Adipocyte (in vitro differentiated cells): ENCODE measurements at regions not wholly inside any gene's neighbourhood (a gene's known extent, or its start where the extent isn't known, plus 50 kb on each side); places are given as distances from the start of the nearest gene placed in this dataset.

ENCODE experiments used
- DNase-seq: peaks from one replicate; pipeline ENCODE4 v3.0.0-alpha.2; 2015; ENCODE audit warnings: low read depth
- H3K27me3 ChIP-seq: replicated peaks from 2 replicates; pipeline ENCODE4 v1.7.0; 2013; ENCODE audit warnings: mild to moderate bottlenecking, low read length, moderate library complexity; ENCODE audit not compliant: control insufficient read depth, insufficient read depth
- H3K36me3 ChIP-seq: 2 replicates; pipeline ENCODE4 v1.7.0; 2013; ENCODE audit warnings: low read length, mild to moderate bottlenecking, moderate library complexity; ENCODE audit not compliant: control insufficient read depth, insufficient read depth, severe bottlenecking
- H3K4me1 ChIP-seq: 2 replicates; pipeline ENCODE4 v1.7.0; 2013; ENCODE audit warnings: mild to moderate bottlenecking, low read length, moderate library complexity; ENCODE audit not compliant: control insufficient read depth, insufficient read depth
- H3K4me3 ChIP-seq: 2 replicates; pipeline ENCODE4 v1.7.0; 2013; ENCODE audit warnings: mild to moderate bottlenecking, low read length, moderate library complexity
- H3K9ac ChIP-seq: 2 replicates; pipeline ENCODE4 v1.7.0; 2013; ENCODE audit warnings: mild to moderate bottlenecking, low read length, moderate library complexity
- H3K9me3 ChIP-seq: 2 replicates; pipeline ENCODE4 v1.7.0; 2013; ENCODE audit warnings: mild to moderate bottlenecking, low read length, moderate library complexity; ENCODE audit not compliant: control insufficient read depth

DNA sequence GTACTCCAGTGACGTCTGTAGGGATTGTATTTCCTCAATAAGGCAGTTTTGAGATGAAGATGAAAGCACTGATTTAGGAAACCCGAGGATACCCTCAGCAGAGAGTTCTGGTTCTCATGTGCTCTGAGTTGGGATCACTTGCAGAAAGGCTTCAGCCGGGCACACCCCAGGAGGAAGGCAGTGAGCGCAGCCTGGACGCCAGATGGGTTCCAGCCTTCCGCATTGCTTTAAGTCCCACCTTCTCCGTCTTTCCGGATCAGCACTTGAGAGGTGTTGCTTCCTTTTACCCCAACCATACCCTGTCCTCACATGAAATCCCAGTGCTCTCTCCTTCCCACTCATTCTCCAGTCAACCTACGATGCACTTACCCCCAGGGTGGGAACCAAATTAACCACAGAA is 239.5 kb upstream of the CADM1 start:
- no peak for DNase-seq
- Histone ChIP-seq H3K4me3 (no peak overlapping the region), H3K27me3 (peaks cover 27% of the 10 kb centered on the region), H3K9ac (no peak overlapping the region), H3K4me1 (no peaks in the 10 kb centered on the region), H3K36me3 (no peaks in the 10 kb centered on the region), H3K9me3 (peaks cover 3% of the 10 kb centered on the region)

DNA sequence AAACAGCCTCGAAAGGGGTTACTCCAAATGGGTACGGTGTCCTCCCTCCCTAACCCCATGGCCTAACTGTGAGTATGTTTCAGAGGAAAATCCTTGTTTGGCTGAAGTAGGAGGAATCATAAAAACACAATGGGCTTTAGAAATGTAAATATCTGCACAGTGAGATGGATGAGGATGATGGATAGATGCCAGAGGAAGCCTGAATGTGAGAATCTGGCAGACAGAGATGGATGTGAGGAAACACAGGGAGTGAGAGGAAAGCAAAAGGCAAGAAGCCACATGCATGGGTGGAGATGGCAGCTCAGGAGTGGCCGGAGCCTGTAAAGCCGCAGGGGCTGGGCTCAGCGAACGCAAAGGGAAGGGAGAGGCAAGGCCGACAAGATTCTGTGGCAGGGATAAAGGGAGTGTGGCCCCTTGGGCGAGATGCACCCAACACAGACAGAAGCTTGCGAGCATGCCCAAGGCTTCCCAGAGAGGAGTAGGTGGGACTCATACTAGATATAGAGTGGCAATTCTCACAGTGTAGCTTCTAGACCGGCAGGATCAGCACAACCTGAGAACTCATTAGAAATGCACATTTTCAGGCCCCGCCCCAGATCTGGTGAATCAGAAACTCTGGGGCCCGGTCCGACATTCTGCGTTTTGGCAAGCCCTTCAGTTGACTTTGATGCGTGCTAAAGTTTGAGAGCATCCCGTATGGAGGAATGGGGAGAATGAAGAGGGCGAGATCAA is 237.3 kb upstream of the CADM1 start:
- DNase-seq = no peak
- no peaks in the 10 kb centered on the region for H3K4me1 ChIP-seq
- no peak overlapping the region for H3K9ac ChIP-seq
- H3K4me3 ChIP-seq = no peak overlapping the region
- peaks cover 3% of the 10 kb centered on the region for H3K9me3 ChIP-seq
- H3K36me3 ChIP-seq = no peaks in the 10 kb centered on the region
- H3K27me3 ChIP-seq = peaks cover 23% of the 10 kb centered on the region

DNA sequence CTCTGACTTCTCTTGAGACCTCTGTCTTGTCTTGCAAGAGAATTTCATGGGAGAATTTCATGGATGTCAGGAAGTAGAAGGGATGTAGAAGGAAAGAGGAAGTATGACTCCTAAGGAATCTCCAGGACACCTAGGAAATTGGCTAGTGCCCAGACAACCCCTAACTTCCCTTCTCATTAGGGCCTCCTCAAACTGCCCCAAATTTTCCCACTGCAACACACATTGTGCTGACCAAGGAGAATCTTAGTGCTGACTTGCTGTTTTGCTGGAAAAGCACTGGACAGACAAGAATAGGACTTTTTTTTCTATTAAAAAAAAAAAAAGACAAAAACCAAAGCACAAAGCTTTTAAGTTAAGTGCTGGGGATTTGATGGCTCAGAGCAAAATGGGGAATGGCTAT is 236.1 kb upstream of the CADM1 start:
- H3K9me3 ChIP-seq = peaks cover 3% of the 10 kb centered on the region
- H3K4me1 ChIP-seq = no peaks in the 10 kb centered on the region
- no peaks in the 10 kb centered on the region for H3K36me3 ChIP-seq

DNA sequence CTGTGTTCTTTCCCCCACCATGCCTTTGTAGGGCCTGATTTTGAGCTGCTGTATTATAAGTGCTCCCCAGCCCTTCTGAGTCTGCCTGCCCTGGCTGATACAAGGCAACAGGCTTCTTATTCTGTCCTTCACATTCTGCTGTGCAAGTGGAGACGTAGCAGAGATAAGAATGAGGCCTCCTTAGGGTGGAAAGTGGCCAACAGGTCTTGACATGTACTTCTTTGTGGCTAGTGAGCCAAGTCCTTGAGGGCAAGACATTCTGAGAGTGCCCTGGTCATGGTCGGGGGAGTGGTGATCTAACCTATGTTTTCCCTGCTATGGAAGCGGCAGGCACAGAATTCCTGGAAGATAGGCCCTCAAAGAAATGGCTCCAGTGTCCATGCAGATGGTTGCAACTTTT is 235.7 kb upstream of the CADM1 start:
- H3K36me3 ChIP-seq = no peaks in the 10 kb centered on the region
- H3K4me1 ChIP-seq = no peaks in the 10 kb centered on the region
- no peak overlapping the region for H3K9ac ChIP-seq
- H3K9me3 ChIP-seq = peaks cover 3% of the 10 kb centered on the region
- no peak for DNase-seq
- peaks cover 18% of the 10 kb centered on the region for H3K27me3 ChIP-seq
- H3K4me3 ChIP-seq = no peak overlapping the region

More for the DNA sequence above, 236.1 kb upstream of the CADM1 start:
- Histone ChIP-seq H3K9ac (no peak overlapping the region), H3K4me3 (no peak overlapping the region), H3K27me3 (peaks cover 22% of the 10 kb centered on the region)
- DNase-seq = no peak

DNA sequence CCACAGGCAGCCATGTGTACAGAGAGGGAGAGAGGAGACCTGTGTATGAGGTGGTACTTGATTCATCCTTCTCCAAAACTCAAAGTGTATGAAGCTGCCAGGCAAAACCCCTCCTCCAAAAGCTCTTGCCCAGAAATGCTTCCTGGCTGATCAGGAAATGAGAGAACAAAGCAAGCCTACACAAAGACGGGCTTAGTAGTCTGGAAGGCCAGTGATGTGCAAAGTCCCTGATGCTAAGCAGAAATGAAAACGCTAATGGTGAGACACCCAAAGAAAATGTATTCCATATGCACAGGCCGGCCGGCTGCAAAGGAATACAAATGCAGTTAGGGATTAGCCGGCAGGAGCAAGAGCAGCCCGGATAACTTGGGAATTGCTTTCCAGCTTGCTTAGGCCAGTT is 234.9 kb upstream of the CADM1 start:
- no peak overlapping the region for H3K4me3 ChIP-seq
- no peaks in the 10 kb centered on the region for H3K4me1 ChIP-seq
- H3K9ac ChIP-seq = no peak overlapping the region
- H3K27me3 ChIP-seq = peaks cover 12% of the 10 kb centered on the region
- DNase-seq = no peak
- peaks cover 3% of the 10 kb centered on the region for H3K9me3 ChIP-seq
- no peaks in the 10 kb centered on the region for H3K36me3 ChIP-seq

DNA sequence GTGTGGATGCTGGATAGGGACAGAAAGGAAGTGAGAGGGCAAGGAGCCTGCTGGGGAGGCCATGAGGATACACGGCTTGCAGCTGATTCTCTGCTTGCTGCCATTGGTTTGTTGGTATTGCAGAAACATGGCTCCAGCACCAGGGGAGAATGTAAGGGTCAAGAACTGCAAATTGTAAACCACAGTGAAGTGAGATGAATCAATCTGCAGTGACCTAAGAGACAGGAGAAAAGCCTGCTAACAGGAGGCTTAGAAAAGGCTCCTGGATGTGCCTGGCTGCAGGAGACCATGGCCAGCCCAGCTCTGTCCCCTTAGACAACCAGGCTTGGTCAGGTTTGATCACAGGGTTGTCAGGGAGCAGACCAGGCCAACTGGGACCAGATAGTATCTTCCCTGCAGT is 233.7 kb upstream of the CADM1 start:
- Histone ChIP-seq H3K27me3 (peaks cover 7% of the 10 kb centered on the region), H3K4me3 (no peak overlapping the region), H3K4me1 (no peaks in the 10 kb centered on the region), H3K9me3 (peaks cover 3% of the 10 kb centered on the region), H3K36me3 (no peaks in the 10 kb centered on the region), H3K9ac (no peak overlapping the region)
- no peak for DNase-seq

DNA sequence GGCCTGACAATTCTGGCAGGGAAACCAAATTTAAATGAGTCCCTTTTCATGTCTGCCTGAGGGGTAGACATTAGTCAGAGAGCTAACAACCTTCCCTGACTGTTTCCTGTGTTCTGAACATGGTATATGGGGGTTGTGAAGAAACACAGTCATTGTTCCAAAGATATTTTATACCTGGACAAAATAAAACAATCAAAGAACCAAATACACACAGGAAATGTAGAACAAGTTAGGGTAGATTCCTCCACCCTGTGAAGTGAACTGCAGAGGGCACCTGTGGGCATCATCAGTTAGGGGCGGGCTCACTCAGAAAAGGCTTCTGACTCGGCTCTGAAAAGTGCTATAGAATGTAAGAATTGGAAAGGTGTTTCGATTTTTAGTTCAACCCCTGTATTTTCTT is 231.9 kb upstream of the CADM1 start:
- H3K9ac ChIP-seq = no peak overlapping the region
- H3K4me3 ChIP-seq = no peak overlapping the region
- H3K36me3 ChIP-seq = no peaks in the 10 kb centered on the region
- H3K27me3 ChIP-seq = no peaks in the 10 kb centered on the region
- no peak for DNase-seq
- peaks cover 3% of the 10 kb centered on the region for H3K9me3 ChIP-seq
- no peaks in the 10 kb centered on the region for H3K4me1 ChIP-seq

DNA sequence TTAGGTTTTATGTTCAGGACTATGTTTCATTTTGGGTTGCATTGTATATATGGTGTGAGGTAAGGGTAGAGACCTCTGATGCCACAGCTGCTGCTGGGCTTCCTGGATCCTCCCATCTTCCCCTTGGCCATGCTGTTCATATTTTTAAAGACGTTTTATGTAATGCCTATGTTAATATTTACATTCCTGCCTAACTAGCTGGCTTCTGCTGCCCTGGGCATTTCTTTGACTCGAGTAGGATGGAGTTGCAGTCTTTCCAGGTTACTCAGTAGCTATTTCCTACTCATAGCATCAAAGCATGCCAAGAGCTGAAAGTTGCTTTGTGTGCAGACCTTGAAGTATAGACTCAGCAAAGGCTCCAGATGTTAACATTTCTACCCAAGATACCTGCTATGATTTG is 220.5 kb upstream of the CADM1 start:
- no peak for DNase-seq

DNA sequence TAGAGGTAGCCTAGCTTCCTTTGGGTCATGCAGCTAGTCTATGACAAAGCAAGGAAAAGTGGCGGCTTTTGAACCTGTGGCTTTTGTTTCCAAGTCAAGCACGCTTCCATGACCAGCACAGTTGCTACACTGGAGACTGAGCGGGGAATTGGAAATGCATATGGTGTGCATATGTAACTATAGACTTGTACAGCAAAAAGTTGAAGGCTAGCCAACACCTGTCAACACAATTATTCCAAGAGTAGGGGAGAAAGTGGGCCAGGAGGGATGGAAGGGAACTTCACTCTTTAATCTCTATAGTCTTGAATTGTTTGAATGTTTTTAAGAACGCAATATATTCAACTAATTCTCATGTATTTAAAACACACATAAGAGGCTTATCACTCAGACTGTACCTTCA is 218.5 kb upstream of the CADM1 start:
- Histone ChIP-seq H3K9me3 (no peaks in the 10 kb centered on the region), H3K4me3 (no peak overlapping the region), H3K36me3 (no peaks in the 10 kb centered on the region), H3K27me3 (peaks cover 7% of the 10 kb centered on the region), H3K9ac (no peak overlapping the region), H3K4me1 (no peaks in the 10 kb centered on the region)
- no peak for DNase-seq

More for the DNA sequence above, 220.5 kb upstream of the CADM1 start:
- Histone ChIP-seq H3K9me3 (no peaks in the 10 kb centered on the region), H3K36me3 (no peaks in the 10 kb centered on the region), H3K27me3 (peaks cover 4% of the 10 kb centered on the region), H3K4me1 (no peaks in the 10 kb centered on the region), H3K9ac (no peak overlapping the region), H3K4me3 (no peak overlapping the region)

DNA sequence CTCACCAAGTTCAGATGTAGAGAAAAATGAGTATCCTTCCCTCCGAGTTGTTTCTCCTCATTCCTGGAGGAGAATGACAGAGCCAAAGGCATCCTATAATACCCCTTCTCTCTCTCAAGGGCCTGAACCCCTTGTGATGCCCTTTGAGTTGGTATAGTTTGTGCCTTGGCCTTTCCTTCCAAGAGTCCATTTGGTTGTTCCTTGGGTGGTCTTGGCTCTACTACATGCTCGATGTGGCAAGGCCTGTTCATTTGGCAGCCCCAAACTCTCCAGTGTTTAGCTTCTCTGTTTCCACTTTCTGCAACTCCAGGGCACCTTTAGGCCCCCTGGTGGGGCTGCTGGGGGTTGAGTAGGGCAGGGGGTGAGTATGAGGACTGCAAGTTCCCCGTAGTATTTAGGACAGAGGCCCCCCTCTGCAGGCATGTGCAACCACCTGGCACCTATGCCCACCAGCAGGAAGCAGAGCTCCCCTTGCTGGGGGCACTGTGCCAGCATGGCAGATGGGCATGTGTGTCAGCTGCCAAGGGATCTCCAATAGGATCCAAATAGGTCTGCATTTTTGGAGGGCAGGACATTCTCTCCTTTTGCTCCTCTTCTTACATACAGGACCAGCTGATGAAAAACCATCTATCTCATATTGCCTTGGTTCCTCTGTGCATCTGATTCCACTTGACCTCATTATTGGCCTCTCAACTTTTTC is 217.2 kb upstream of the CADM1 start:
- no peaks in the 10 kb centered on the region for H3K36me3 ChIP-seq
- H3K9ac ChIP-seq = no peak overlapping the region
- no peaks in the 10 kb centered on the region for H3K4me1 ChIP-seq
- H3K9me3 ChIP-seq = no peaks in the 10 kb centered on the region
- H3K4me3 ChIP-seq = no peak overlapping the region
- peaks cover 8% of the 10 kb centered on the region for H3K27me3 ChIP-seq
- no peak for DNase-seq

DNA sequence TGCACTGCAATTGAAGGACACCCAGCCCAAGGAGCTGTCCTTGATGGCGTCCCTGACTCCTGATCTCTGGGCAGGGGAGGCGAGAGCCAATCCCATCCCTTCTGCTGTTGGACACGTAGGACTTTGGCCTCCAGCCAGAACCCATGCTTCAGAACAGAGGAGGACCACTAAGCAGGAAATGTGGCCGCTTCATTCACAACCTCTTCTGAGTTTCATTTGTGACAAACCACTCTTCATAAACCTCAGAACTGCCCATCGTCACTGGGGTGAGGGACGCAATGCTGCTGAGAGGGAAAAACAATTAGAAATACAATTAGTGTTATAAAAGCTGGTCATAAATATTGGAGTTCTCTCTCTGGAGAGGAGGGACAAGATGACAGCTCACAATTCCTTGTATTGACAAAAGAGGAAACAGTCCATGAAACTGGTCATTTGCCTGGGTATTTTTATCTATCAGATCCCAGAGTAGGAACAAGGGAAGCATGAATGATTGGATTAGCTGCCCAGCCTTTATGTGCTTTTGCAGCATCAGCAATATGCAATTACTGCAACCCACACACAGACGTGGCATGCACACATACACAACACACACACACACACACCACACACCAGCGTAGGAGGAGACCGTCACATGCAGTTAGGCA is 216.5 kb upstream of the CADM1 start:
- Histone ChIP-seq H3K4me3 (no peak overlapping the region), H3K9me3 (no peaks in the 10 kb centered on the region), H3K9ac (no peak overlapping the region), H3K27me3 (peaks cover 13% of the 10 kb centered on the region), H3K4me1 (no peaks in the 10 kb centered on the region), H3K36me3 (no peaks in the 10 kb centered on the region)
- DNase-seq = no peak
